ENCODE measurements at regions not wholly inside any gene's neighbourhood (a gene's known extent, or its start where the extent isn't known, plus 50 kb on each side); places are given as distances from the start of the nearest gene placed in this dataset.

DNA sequence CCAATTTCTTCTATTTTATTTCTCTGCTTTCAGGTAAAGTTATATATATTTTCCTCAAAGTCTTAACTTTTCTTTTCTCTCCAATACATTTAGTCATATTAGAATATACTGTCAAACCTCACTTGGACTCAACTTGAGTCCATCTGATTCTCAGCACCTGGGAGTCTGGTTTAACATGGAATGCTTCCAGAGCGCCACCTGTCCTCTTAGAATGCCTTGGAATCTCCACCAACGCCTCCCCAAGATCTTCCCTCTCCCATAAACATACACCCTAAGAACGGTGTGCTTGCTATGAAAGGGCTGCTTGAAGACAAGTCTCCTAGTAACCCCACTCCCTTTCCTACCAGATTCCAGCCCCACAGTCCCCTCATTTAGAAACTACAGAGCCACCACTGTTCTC is 229.1 kb upstream of the MKLN1 start:
- no peak overlapping the region for H3K4me3 ChIP-seq
- H3K27ac ChIP-seq = no peak overlapping the region
- no peaks in the 10 kb centered on the region for H3K36me3 ChIP-seq
- DNase-seq = no peak
- H3K27me3 ChIP-seq = no peaks in the 10 kb centered on the region
- H3K9me3 ChIP-seq (replicated peaks) = no peaks in the 10 kb centered on the region
- H3K4me1 ChIP-seq = no peaks in the 10 kb centered on the region

DNA sequence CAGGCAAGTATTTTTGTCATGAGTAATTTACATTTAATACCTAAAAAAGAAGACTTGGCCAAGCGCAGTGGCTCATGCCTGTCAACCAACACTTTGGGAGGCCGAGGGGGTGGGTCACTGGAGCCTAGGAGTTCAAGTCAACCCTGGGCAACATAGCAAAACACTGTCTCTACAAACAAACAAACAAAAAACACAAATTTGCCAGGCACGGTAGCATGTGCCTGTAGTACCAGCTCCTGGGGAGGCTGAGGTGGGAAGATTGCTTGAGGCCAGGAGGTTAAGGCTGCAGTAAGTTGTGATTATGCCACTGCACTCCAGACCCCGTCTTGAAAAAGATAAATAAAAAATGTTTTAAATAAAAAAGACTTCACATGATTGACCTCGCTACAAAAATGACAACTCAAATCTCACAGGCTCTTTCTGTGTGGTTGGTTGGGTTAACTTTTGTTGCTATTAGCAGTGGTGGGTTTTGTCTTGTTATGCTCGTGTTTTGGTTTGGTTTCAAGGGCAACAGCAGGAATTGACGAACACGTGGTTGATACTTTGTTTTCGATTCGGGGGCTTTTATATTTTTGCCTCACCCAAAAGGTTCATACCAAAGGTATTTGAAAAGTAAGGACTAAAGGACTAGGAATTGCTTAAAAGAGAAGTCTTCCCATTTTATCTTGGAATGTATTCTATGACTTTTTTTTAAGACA is 227.2 kb upstream of the MKLN1 start:
- Histone ChIP-seq H3K9me3 (replicated peaks) (no peaks in the 10 kb centered on the region), H3K4me3 (no peak overlapping the region), H3K36me3 (no peaks in the 10 kb centered on the region), H3K27me3 (no peaks in the 10 kb centered on the region), H3K4me1 (no peaks in the 10 kb centered on the region), H3K27ac (no peak overlapping the region)
- no peak for DNase-seq

DNA sequence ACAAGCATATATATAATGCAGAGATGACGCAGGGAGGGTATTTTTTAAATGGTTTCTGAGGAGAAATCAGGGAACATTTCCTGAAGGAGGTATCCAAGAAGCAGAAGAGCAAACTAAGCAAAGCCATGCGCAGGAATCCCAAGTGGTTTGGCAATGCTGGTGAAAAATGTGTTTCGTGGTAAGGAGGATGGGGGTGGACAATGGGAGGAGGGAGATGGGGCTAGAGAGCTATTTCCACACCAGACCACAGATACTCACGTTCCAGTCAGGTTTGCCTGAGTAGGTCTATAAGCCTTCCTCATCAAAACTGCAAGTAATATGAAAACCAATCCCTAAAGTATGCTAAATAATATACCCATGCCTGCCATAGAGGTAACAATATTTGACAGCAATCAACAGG is 223.7 kb upstream of the MKLN1 start:
- no peak overlapping the region for H3K4me3 ChIP-seq
- H3K9me3 ChIP-seq (replicated peaks) = no peaks in the 10 kb centered on the region
- DNase-seq = no peak
- peaks cover 5% of the 10 kb centered on the region; the same call in 1 of the 2 replicates for H3K4me1 ChIP-seq
- no peak overlapping the region for H3K27ac ChIP-seq
- H3K27me3 ChIP-seq = no peaks in the 10 kb centered on the region
- H3K36me3 ChIP-seq = no peaks in the 10 kb centered on the region

DNA sequence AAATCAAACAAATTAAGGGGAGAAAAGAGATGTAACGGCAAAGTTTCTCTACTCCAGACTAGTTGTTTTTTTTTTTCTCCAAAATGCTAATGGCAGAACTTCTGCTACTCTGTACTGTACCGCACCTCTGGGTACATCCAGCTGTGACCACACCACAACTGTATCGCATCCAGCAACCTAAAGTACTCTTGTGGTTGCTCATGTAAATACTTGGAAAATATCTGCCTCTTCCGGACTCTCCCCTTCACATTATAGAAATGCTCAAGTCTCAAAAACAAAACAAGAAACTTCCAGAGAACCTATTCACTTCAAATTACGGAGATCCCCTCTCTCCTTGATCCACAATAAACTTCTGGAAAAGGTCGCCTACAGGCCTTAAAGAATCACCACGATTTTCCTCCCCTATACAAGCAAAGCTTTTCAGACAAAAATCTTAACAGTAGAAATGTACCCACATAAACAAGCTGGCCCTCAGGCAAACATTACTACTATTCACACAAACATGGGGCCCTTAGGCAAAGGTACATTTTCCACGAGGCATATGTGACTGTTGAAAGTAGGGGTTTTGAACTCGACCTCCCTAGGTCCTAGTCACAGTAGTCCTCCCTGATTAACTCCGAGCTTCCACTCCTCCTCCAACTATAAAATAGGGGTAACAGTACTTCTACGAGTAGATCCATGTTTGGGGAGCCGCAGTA is 222.9 kb upstream of the MKLN1 start:
- Histone ChIP-seq H3K4me3 (peak overlapping the region; percentile 75; the same call in 1 of the 2 replicates), H3K36me3 (no peaks in the 10 kb centered on the region), H3K4me1 (peaks cover 7% of the 10 kb centered on the region; the same call in 1 of the 2 replicates), H3K9me3 (replicated peaks) (no peaks in the 10 kb centered on the region), H3K27ac (no peak overlapping the region), H3K27me3 (no peaks in the 10 kb centered on the region)
- DNase-seq = no peak

DNA sequence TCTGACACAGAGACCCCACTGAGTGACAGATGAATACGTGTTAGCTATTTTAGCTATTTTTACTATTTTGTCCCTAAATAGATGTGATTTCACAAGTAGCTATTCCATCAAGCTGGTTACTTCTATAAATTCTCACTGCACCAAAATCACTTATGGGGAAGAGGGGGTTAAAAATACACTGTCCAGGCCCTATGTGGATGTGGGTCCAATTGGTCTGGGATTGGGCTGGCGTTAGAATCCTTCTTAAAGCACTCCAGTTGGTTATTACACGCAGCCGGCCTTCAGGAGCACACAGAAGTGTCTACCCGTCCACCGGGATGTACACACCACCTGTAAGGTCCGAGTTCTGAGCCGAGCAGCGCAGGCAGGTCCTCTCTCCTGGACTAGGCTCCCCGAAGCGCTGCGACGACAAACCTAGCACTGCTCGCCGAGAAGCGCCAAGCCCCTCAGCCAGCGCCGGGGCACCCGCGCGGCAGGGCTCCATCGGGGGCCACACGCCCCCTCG is 222.3 kb upstream of the MKLN1 start:
- no peak overlapping the region for H3K27ac ChIP-seq
- no peaks in the 10 kb centered on the region for H3K27me3 ChIP-seq
- no peaks in the 10 kb centered on the region for H3K9me3 ChIP-seq (replicated peaks)
- H3K4me3 ChIP-seq = peak overlapping the region; percentile 75
- no peak for DNase-seq
- no peaks in the 10 kb centered on the region for H3K36me3 ChIP-seq
- peaks cover 7% of the 10 kb centered on the region; the same call in 1 of the 2 replicates for H3K4me1 ChIP-seq

DNA sequence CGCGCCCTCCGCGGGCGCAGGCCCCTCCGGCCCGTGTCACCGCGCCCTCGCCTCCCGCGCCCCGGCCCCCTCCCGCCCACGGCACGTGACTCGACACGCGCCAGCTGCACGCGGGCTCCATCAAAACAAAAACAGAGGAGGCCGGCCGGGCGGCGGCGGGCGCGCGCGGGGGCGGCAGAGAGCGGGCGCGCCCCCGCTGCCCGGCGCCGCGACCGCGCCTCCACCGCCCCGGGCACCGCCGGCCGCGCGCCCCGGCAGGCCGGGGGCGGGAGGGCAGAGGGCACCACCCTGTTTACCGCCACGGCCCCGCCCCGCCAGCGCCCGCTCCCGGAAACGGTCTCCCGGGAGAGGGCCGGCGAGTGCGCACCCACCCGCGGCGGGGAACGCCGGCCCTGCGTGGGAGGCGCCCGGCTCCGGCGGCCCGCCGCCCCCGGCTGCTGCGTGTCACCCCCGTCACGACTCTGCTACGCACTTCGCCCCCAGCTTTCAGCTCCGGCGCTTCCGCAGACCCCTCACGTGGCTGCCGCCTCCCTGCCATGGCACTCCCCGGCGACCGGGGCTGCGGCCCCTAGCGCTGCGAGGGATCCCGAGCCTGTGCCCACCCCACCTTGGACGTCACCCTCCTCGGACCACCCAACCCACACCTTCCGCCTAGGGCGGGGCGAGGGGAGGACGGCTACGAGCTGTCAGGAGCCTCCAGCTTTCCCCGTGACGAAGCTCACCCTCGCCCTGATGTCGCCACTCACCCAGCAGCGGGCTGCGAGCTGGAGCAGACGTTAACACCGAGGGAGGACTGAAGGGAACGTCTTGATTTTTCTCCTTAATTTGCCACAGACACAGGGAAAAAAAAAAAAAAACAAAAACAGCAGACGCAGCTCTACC is 221.6 kb upstream of the MKLN1 start:
- peak; percentile 61 to 62 for DNase-seq
- no peak overlapping the region for H3K27ac ChIP-seq
- peak overlapping the region; percentile 75 for H3K4me3 ChIP-seq
- no peaks in the 10 kb centered on the region for H3K27me3 ChIP-seq
- H3K36me3 ChIP-seq = no peaks in the 10 kb centered on the region
- peaks cover 7% of the 10 kb centered on the region; the same call in 1 of the 2 replicates for H3K4me1 ChIP-seq
- no peaks in the 10 kb centered on the region for H3K9me3 ChIP-seq (replicated peaks)

DNA sequence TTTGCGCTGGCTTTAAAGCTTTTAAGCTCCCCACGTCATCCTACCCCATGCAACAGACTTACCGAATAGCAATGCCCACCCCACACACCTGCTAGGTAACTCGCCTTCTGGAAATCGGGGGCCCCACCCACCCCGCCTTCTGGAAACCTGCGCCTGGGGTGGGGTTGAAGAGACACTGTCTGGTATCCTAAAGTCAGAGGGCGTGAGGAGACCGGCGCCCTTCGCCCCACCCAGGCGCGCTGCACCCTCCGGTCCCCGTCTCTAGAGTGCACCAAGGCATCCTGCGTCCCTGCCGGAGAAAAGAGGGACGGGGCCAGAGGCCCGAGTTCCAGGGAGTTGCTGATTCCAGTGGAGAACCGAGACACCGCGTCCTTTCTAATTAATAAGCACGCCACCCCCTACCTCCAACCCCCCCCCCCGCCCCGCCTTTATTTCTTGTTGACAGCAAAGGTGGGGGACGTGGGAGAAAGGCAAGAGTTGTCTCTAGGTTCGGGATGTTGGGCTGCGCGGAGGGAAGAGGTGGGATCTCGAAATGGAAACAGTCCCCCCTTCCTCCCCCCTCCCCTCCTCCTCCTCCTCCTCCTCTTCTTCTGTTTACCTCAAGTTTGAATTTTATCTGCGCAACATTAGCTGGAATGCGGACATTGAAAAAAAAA is 220.9 kb upstream of the MKLN1 start:
- DNase-seq = peak; percentile 34 to 49
- H3K4me1 ChIP-seq = peaks cover 7% of the 10 kb centered on the region; the same call in 1 of the 2 replicates
- no peaks in the 10 kb centered on the region for H3K9me3 ChIP-seq (replicated peaks)
- H3K27me3 ChIP-seq = no peaks in the 10 kb centered on the region
- peak overlapping the region; percentile 75 for H3K4me3 ChIP-seq
- no peak overlapping the region for H3K27ac ChIP-seq
- no peaks in the 10 kb centered on the region for H3K36me3 ChIP-seq

DNA sequence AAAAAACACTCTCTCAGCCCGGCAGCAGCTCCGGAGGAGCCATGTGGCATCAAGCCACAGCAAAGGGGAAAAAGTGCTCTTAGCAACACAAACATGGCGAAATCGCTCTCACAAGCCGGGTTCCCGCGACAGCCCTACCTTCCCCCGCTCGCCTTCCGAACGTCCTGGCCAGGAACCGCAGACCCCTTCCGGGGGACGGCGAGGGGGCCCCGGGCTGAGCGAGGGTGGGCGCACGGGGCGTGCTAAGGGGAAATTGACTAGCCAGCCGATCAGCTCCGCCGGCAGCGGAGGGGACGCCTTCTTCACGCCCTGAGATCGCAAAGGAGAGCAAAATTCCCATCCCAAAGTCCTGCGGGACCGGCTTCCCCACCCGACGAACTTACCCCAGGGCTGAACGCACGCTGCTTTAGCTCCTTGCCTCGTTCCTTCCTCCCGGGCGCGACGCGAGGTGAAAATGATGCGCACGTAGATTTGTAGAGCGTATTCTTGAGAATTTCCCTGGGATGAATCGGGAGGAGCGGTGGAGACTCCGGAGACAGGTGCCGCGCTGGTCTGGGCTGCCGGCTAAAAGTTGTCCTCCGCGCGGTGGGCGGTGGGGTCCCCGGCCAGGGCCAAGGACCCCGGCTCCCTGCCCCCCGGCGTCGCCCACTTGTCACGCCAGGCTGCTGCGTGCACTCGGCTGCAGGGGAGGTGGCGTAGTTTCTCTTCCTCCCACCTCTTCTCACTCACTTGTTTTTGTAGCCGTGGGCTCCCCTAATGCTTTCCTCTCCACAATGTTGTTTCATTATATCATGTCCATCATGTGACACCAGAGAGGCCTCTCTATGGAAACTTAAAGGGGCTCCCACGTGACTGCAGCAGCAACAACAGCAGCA is 220.1 kb upstream of the MKLN1 start:
- Histone ChIP-seq H3K4me1 (peaks cover 7% of the 10 kb centered on the region; the same call in 1 of the 2 replicates), H3K4me3 (peak overlapping the region; percentile 75), H3K27ac (no peak overlapping the region), H3K9me3 (replicated peaks) (no peaks in the 10 kb centered on the region), H3K36me3 (no peaks in the 10 kb centered on the region), H3K27me3 (no peaks in the 10 kb centered on the region)
- peak; percentile 62 to 70 for DNase-seq

DNA sequence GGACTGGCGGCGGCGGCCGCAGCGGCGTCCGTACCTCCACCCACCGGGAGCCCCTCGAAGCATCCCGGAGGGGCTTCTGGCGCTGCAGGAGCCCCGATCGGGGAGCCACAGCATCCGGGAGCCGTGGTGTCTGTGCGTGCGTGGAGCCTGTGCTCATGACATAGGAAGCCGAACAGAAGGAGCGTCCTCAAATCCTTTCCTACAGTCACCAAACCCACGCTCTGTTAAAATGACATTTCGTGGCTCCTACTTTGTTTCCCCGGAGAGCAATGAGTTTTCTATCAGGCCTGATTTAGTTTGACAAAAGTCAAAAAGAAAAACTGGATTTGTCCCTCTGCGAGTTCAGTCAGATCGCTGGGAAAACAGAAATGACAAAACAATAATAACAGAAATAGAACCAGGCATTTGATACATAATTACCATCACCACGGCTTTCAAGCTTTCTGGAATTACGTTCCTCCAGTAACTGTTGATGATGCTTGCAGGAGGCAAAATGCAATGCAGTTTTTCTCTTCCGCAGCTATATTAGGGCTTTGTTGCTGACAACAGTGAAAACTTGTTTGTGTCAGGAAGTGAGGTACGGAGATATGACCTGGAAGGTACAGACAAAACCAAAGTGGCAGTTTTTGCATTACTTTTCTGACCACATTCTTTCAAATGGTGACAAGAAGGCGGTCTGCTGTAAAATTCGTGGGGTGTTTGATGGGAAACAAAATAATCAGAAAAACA is 219.3 kb upstream of the MKLN1 start:
- DNase-seq = no peak
- H3K36me3 ChIP-seq = no peaks in the 10 kb centered on the region
- H3K4me1 ChIP-seq = peaks cover 7% of the 10 kb centered on the region; the same call in 1 of the 2 replicates
- no peaks in the 10 kb centered on the region for H3K9me3 ChIP-seq (replicated peaks)
- H3K27me3 ChIP-seq = no peaks in the 10 kb centered on the region
- H3K27ac ChIP-seq = no peak overlapping the region
- H3K4me3 ChIP-seq = peak overlapping the region; percentile 75

DNA sequence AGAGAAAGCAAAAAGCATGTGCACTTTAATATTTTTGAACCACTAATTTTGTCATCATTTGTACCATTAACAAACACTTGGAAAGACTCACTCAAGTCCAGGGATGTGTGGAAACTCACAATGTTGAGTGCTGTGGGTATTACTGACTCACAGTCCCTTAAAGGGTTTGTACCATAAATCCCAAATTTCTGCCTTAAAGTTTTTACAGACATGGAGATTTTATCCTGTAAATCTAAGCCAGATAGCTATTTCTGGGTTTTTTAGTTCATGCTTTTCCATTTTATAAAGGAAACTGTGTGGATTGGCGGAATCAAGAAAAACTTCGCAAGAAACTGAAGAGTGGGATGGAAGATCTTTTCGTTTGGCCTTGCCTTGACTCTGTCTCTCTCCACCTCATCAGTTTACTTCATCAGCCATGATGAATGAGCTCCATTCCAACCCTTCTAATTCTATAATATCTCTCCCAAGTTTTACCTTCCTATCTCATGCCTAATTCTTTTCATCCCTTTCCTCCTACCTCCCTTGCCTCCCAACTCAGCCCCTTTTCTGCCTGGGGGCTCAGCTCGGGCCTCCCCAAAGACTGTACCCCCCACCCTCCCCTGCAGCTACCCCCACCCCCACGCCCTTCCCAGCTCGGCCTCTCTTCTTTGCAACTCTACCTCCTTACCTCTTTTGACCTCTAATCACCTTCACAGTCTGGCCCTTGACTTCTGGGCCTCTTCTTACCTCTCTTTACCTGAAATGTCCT is 218.5 kb upstream of the MKLN1 start:
- H3K9me3 ChIP-seq (replicated peaks) = no peaks in the 10 kb centered on the region
- H3K4me1 ChIP-seq = peaks cover 7% of the 10 kb centered on the region; the same call in 1 of the 2 replicates
- H3K36me3 ChIP-seq = no peaks in the 10 kb centered on the region
- H3K27ac ChIP-seq = peak overlapping the region; percentile 75
- peak in 1 of 2 experiments; percentile 13 for DNase-seq
- H3K4me3 ChIP-seq = peak overlapping the region; percentile 75
- H3K27me3 ChIP-seq = no peaks in the 10 kb centered on the region

DNA sequence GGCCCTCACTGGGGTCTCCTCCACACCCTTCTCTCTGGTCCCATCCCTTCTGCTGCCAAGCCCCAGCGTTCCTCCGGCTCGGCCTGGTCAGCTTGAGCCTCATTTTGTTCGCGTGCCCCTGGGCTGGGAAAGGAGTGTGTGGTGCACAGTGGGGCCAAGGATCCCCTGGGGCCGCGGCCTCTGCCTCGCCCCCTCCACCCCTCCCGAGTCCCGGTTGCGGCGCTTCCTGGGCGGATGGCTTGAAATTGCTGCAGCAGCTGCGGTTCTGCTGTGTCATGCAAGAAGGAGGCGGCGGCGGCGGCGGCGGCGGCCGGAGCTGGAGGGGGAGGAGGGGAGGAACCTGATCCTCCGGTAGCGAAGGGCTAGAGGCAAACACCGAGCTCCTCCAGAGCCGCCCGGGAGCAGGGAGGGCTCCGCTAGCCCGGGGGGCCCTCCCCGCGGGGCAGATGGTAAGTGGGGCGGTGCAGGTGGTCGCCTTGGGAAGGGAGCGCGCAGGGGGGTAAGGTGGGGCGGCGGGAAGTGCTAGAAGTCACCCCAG is 217.8 kb upstream of the MKLN1 start:
- Histone ChIP-seq H3K9me3 (replicated peaks) (no peaks in the 10 kb centered on the region), H3K4me3 (peak overlapping the region; percentile 75), H3K27me3 (no peaks in the 10 kb centered on the region), H3K27ac (peak overlapping the region; percentile 75), H3K4me1 (peaks cover 7% of the 10 kb centered on the region; the same call in 1 of the 2 replicates), H3K36me3 (no peaks in the 10 kb centered on the region)
- peak; percentile 85 for DNase-seq

Data from SJCRH30 (cell line).